Daoy (cell line): ENCODE measurements at regions not wholly inside any gene's neighbourhood (a gene's known extent, or its start where the extent isn't known, plus 50 kb on each side); places are given as distances from the start of the nearest gene placed in this dataset.
A peak's percentile ranks its signal among the peaks of the same experiment; 100 is the strongest.

Experiments
- DNase-seq: peaks from one replicate; pipeline ENCODE4 v3.0.0-alpha.2; 2015; ENCODE audit warnings: low read depth

- DNase-seq = no peak
Observed at GRCh38 chr10:129353101-129353500, 113.9 kb upstream of the MGMT start.

- no peak for DNase-seq
Observed at GRCh38 chr10:129360046-129360445, 107.0 kb upstream of the MGMT start.

- DNase-seq = no peak
Observed at GRCh38 chr10:129361676-129362376, 105.2 kb upstream of the MGMT start.

DNA sequence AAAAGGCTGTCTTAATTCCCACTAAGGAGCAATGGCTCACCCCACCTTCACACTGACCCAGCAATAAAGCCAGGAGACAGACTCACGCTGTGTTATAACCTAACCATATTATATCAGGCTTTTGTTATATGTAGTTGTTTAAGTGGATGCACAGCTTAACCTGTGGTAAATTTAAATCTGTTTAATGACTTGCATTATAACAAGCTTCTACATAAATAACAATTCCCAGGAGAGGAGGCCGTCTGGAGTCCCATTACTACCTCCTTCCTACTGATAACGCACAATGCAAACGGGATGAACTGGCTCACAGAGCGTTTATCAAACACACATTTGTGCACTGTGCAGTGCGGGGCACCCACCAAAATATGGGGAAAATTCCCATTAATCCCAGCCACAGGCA, 102.1 kb upstream of the MGMT start:
- no peak for DNase-seq

DNA sequence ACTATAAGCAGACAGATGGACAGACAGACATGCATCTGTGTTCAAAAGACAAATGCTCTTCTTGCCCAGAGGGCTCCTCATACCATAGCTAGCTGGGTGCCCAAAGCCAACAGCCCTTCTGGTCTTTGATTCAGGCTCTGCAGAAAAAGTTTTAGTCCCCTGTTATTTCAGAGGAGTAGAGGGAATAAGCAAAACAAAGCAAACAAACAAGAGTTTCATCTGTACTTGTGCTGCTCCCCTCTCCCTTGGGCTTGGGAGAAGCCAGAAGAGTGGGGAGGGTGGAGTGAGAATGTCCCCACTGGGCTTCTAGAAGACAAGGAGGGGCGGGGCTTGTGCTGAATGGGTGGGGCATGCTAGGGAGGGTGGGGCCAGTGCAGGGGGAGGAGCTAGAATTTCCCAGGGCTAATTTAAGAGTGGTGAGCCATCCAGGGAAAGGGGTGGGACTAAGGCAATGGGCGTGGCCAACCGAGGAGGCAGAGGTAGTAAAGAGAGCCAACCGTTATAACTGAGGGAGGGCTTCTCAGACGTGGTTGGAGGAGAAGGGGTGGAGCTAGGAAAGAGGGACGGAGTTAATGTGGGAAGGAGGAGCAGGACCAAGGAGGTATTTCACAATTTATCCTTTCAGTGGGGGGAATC, 101.2 kb upstream of the MGMT start:
- peak; percentile 57 for DNase-seq

GRCh38 chr10:129366450-129366849, 100.6 kb upstream of the MGMT start:
- no peak for DNase-seq

- no peak for DNase-seq
Observed at GRCh38 chr10:129369566-129369965, 97.5 kb upstream of the MGMT start.

DNA sequence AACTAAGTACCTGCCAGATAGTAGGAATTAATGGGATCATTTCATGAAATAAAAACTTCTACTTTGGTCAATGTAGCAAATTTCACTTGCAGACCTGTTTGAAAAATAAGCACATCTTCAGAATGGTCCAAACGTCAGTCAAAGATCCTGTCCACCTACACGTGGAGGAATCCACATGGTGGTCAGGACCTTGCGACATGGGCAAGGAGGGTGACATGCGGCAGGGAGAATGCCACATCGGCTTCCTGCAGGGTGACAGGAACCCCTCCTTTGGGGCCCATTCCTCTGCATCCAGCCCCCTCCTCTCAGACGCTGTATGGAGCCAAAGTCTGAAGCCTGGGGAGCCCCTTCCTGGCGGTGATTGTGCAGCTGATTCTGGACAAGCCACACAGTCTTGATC, 95.5 kb upstream of the MGMT start:
- no peak for DNase-seq

GRCh38 chr10:129372172-129372571, 94.9 kb upstream of the MGMT start:
- no peak for DNase-seq

DNA sequence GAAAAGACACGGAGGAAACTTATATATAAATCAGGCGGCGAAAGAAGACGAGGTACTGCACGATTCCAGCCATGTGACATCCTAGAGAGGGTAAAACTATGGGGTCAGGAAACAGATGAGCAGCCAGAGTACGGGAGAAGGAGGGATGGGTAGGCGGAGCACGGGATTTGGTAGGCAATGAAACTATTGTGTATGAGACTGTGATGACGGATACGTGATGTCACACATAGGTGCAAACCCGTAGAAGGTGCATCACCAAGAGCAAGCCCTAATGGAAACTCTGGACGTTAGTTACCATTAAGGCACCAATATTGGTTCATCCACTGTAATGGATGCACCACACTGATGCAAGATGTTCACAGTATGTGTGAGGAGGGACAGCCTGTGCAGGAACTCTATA, 93.8 kb upstream of the MGMT start:
- DNase-seq = no peak

DNA sequence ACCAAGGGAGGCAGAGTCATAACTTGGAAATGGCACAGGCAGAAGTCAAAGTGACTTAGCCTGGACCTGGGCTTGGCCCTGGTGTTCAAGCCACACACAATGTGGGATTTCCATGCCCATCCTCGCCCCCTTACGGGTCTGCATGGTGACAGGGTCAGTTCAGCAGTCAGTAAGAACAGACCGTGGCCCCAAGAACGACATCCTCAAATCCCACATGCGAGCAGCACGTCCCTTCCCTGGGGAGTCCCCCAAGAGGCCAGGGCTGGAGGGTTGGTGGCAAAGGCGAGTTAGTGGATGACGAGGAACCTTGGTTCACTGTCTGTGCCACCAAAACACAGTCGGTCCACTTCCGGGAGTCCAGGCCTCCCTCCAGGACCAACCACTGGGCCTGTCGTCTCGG, 93.3 kb upstream of the MGMT start:
- DNase-seq = no peak

DNA sequence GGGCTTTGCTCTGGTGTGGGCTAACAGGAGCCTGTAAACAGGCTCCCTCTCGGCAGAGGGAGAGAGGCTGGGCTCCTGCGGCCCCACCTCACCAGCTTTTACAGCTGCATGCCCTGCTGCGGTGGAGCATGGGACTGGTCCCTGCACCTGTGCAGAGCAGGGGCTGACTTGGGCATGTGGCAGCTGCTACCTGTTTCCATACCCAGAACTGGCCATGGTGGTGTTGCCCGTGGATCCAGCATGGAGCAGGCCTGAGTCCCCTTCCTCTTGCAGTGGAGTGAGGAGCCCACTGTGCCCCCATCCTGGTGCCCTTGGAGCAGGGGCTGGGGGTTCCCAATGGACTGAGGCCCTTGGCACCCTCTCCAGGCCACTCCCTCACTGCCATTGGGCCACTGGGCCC, 91.9 kb upstream of the MGMT start:
- DNase-seq = no peak

- DNase-seq = no peak
Observed at GRCh38 chr10:129375912-129376311, 91.1 kb upstream of the MGMT start.

DNA sequence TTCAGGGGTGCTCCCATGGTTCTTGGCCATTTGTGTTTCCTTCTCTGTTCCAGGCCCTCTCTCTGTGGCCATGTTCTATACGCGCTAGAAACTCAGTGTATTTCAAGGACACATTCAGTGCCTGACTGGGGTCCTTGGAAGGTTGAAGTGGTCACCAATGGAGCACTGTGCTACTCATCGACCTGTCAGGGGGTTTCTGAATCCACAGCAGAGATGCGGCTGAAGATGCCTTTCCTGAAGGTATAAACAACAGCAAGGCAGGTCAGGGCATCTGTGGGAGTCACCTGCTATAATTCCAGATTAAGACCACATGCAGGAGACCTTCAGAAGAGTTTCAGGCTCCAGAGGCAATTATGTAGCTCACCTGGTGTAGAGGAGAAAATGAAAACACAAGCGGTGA, 86.8 kb upstream of the MGMT start:
- DNase-seq = no peak

DNA sequence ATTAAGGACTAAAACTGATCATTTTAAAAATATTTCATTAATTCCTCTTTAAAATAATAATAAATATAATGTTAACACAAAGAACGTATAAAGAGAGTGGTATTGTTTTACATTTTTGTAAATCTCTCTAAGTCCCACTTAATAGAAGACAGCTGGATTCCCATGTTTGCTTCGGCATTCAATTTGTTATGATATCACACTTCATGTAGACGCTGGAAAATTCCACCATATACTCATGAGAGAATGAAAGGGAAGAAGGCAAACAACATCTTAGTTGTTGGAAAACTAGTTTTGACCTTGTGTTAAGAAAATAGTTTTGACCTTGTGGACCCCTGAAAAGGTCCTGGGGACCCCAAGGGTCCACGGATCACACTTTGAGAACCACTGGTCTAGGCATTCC, 85.3 kb upstream of the MGMT start:
- DNase-seq = no peak

DNA sequence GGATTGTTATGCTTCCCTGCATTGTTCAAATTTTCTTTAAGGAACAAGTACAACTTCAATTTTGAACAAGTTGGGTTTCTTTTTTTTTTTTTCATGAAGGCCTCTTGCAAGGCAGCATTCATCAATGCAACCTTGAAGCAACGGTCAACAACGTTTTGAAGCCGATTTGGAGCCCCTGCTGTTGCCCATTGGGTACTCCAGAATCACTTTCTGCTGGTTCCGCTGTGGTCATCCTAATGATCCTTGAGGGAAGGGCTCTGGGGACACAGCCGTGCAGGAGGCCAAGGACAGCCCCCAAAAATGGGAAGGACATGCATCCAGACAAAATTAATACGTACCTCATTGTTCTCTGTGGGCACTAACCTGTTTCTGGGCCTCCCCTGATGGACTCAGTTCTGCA, 84.6 kb upstream of the MGMT start:
- DNase-seq = no peak

- no peak for DNase-seq
Observed at GRCh38 chr10:129383651-129384050, 83.4 kb upstream of the MGMT start.

- peak; percentile 47 for DNase-seq
Observed at GRCh38 chr10:129385600-129385999, 81.4 kb upstream of the MGMT start.

DNA sequence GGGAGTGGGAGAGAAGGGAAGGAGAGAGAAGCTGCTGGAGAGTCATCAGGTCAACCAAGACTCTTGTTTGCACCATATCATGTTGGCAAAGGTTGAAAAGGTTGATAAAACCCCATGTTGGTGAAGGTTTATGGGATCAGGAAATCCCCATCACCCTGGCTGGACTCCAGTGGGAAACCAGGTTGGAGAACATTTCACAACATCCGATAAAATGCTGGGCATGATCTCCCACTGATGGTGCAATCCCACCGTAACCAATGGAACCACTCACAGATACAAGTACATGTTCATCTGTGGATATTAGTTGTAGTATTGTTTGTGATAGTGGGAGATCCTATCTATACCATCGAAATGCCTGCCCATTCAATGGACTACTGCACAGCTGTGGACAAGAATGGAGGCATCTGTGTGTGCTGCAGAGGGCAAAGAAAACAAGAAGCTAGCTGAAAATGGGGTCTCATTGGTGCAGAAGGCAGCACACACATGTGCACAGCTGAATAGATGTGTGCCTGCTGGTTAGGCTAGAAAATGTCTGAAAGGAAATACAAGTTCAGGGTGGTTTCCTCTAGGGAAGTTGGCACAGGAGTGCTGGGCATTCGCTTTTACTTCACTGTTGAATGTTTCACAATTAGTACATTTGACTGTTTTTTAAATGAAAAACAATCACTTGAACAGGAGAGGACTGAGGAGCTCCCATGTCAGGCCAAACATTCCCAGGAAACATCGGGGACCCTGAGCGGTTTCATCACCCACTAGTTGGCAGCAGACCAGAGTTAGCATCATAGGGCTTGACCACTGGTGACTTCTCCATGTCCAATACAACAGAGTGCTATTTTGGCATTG, 80.4 kb upstream of the MGMT start:
- no peak for DNase-seq

DNA sequence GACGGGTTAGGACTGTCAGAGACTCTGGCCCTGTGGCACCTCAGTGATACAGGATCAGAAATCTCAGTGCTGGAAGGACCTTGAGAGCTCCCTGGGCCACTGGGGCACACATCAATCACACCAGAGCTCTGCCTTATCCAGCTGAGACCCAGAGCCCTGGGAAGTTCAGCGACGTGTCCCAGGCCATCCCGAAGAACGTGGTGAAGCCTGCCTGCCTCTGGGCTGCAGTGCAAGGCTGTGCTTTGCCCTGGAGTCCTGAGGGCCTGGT, 79.8 kb upstream of the MGMT start:
- no peak for DNase-seq

GRCh38 chr10:129388435-129388834, 78.6 kb upstream of the MGMT start:
- DNase-seq = no peak

GRCh38 chr10:129389194-129389593, 77.8 kb upstream of the MGMT start:
- no peak for DNase-seq

GRCh38 chr10:129390147-129390546, 76.9 kb upstream of the MGMT start:
- no peak for DNase-seq
